ENCODE measurements at regions not wholly inside any gene's neighbourhood (a gene's known extent, or its start where the extent isn't known, plus 50 kb on each side); places are given as distances from the start of the nearest gene placed in this dataset.

GRCh38 chr6:144652292-144652891 lies 367.3 kb downstream of the UTRN start:
- TF ChIP-seq REST (IDR thresholded peaks at IDR 0.05; ENCODE audit: insufficient read depth in 1 of 2, low read depth in 2 of 2, low read length in 1 of 2) (no peak), CTCF (IDR thresholded peaks at IDR 0.05) (no peak), POLR2AphosphoS5 (IDR thresholded peaks at IDR 0.05; ENCODE audit: low read depth, low read length) (no peak), SIN3A (IDR thresholded peaks at IDR 0.05; ENCODE audit: borderline replicate concordance, insufficient read depth, low read depth, low read length) (no peak), TCF7L2 (IDR thresholded peaks at IDR 0.05; ENCODE audit: low read depth, low read length) (no peak)
- DNase-seq (ENCODE audit: low read depth, low spot score) (no peak), ATAC-seq (no peak)
- H3K9me3 ChIP-seq (ENCODE audit: control insufficient read depth, insufficient read depth, low read depth, low read length), result no peaks in the 10 kb centered on the region
- intact Hi-C loops (cut with micrococcal nuclease; ENCODE audit: unreplicated experiment) (no loop called here), in situ Hi-C loops (cut with HindIII; ENCODE audit: low pct_unique_long_range_greater_than_20kb, low sequenced_read_pairs) (no loop called here)
- H3K4me1 ChIP-seq (ENCODE audit: control insufficient read depth, insufficient read depth, low read length), result no peaks in the 10 kb centered on the region
- no peak overlapping the region for H3K4me3 ChIP-seq (ENCODE audit: low read depth in 2 of 2, low read length in 2 of 2)
- ChIA-PET POLR2A (no interaction called here), CTCF (no interaction called here)
- H3K27ac ChIP-seq (ENCODE audit: low read length), result no peak overlapping the region
- BruUV-seq (replicated peaks), result no TSS peak
- no peaks in the 10 kb centered on the region for H3K27me3 ChIP-seq (ENCODE audit: control insufficient read depth, insufficient read depth, low read length)
- no peaks in the 10 kb centered on the region for H3K36me3 ChIP-seq (ENCODE audit: control insufficient read depth, insufficient read depth, low read length)

GRCh38 chr6:144653885-144654505 lies 368.9 kb downstream of the UTRN start:
- TF ChIP-seq CTCF (IDR thresholded peaks at IDR 0.05) (no peak), REST (IDR thresholded peaks at IDR 0.05; ENCODE audit: insufficient read depth in 1 of 2, low read depth in 2 of 2, low read length in 1 of 2) (no peak), SIN3A (IDR thresholded peaks at IDR 0.05; ENCODE audit: borderline replicate concordance, insufficient read depth, low read depth, low read length) (no peak), TCF7L2 (IDR thresholded peaks at IDR 0.05; ENCODE audit: low read depth, low read length) (no peak), POLR2AphosphoS5 (IDR thresholded peaks at IDR 0.05; ENCODE audit: low read depth, low read length) (no peak)
- no peaks in the 10 kb centered on the region for H3K36me3 ChIP-seq (ENCODE audit: control insufficient read depth, insufficient read depth, low read length)
- POLR2A ChIA-PET, result no interaction called here
- no peak for ATAC-seq
- CTCF ChIA-PET, result no interaction called here
- H3K27me3 ChIP-seq (ENCODE audit: control insufficient read depth, insufficient read depth, low read length), result no peaks in the 10 kb centered on the region
- no peaks in the 10 kb centered on the region for H3K9me3 ChIP-seq (ENCODE audit: control insufficient read depth, insufficient read depth, low read depth, low read length)
- intact Hi-C loops (cut with micrococcal nuclease; ENCODE audit: unreplicated experiment), result no loop called here
- no peak overlapping the region for H3K4me3 ChIP-seq (ENCODE audit: low read depth in 2 of 2, low read length in 2 of 2)
- BruUV-seq (replicated peaks), result no TSS peak
- in situ Hi-C loops (cut with HindIII; ENCODE audit: low pct_unique_long_range_greater_than_20kb, low sequenced_read_pairs), result no loop called here
- DNase-seq (ENCODE audit: low read depth, low spot score), result no peak
- H3K27ac ChIP-seq (ENCODE audit: low read length), result no peak overlapping the region
- H3K4me1 ChIP-seq (ENCODE audit: control insufficient read depth, insufficient read depth, low read length), result no peaks in the 10 kb centered on the region
